ENCODE measurements at regions not wholly inside any gene's neighbourhood (a gene's known extent, or its start where the extent isn't known, plus 50 kb on each side); places are given as distances from the start of the nearest gene placed in this dataset.

- no peaks in the 10 kb centered on the region for H3K9me3 ChIP-seq (ENCODE audit: low read length)
- H3K27ac ChIP-seq (ENCODE audit: low read depth, low read length, poor library complexity, severe bottlenecking), result no peak overlapping the region
- H3K9me2 ChIP-seq (ENCODE audit: low read depth, low read length), result no peaks in the 10 kb centered on the region
- TF ChIP-seq CTCF (IDR thresholded peaks at IDR 0.05; ENCODE audit: low read length) (no peak), EZH2 (IDR thresholded peaks at IDR 0.05; ENCODE audit: borderline replicate concordance, low read length) (no peak)
- H3K27me3 ChIP-seq (ENCODE audit: insufficient read depth, low read length), result no peaks in the 10 kb centered on the region
- no peaks in the 10 kb centered on the region for H3K36me3 ChIP-seq (ENCODE audit: insufficient read depth, low read length)
- H4K20me1 ChIP-seq (ENCODE audit: insufficient read depth, low read length), result no peaks in the 10 kb centered on the region
- no peak overlapping the region for H2AFZ ChIP-seq (ENCODE audit: low read length)
- H3K4me3 ChIP-seq (ENCODE audit: low read depth, low read length, poor library complexity, severe bottlenecking), result no peak overlapping the region
- H3F3A ChIP-seq (ENCODE audit: insufficient read depth, low read length), result no peaks in the 10 kb centered on the region
- no peak overlapping the region for H3K9ac ChIP-seq (ENCODE audit: low read length)
- no peaks in the 10 kb centered on the region for H3K4me1 ChIP-seq (ENCODE audit: insufficient read depth, low read length, severe bottlenecking)
- H3K79me2 ChIP-seq (ENCODE audit: insufficient read depth, low read length), result no peaks in the 10 kb centered on the region
- H3K4me2 ChIP-seq (ENCODE audit: low read length), result no peak overlapping the region
These were observed 1711.7 kb downstream of the TP53TG3F start for GRCh38 chr16:35171106-35171505.

DNA sequence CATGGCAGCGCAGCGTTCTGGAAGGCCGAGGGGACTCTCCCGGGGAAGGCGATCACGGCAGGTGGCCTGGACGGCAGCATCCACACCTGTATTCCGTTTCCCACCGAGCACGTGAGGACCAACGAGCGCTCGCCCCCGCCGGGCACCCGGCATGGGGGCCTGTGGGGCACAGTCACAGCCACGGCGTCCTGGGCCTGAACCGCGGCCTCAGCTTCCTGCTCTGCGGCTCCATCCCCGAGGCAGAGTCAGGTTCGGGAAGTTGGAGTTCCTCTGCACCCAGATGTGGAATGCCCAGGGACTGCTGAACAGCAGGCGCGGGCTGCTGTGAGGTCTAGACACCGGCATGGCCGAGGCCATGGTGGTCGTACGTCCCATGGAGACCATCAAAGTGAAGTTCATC, 1713.9 kb downstream of the TP53TG3F start:
- H3K4me3 ChIP-seq (ENCODE audit: low read depth, low read length, poor library complexity, severe bottlenecking), result no peak overlapping the region
- no peaks in the 10 kb centered on the region for H3F3A ChIP-seq (ENCODE audit: insufficient read depth, low read length)
- no peaks in the 10 kb centered on the region for H3K79me2 ChIP-seq (ENCODE audit: insufficient read depth, low read length)
- H3K27me3 ChIP-seq (ENCODE audit: insufficient read depth, low read length), result no peaks in the 10 kb centered on the region
- no peak overlapping the region for H2AFZ ChIP-seq (ENCODE audit: low read length)
- H3K36me3 ChIP-seq (ENCODE audit: insufficient read depth, low read length), result no peaks in the 10 kb centered on the region
- H3K4me2 ChIP-seq (ENCODE audit: low read length), result no peak overlapping the region
- H3K27ac ChIP-seq (ENCODE audit: low read depth, low read length, poor library complexity, severe bottlenecking), result no peak overlapping the region
- TF ChIP-seq CTCF (IDR thresholded peaks at IDR 0.05; ENCODE audit: low read length), result no peak
- no peak for TF ChIP-seq EZH2 (IDR thresholded peaks at IDR 0.05; ENCODE audit: borderline replicate concordance, low read length)
- H3K9me2 ChIP-seq (ENCODE audit: low read depth, low read length), result no peaks in the 10 kb centered on the region
- no peaks in the 10 kb centered on the region for H3K4me1 ChIP-seq (ENCODE audit: insufficient read depth, low read length, severe bottlenecking)
- no peak overlapping the region for H3K9ac ChIP-seq (ENCODE audit: low read length)
- no peaks in the 10 kb centered on the region for H3K9me3 ChIP-seq (ENCODE audit: low read length)
- no peaks in the 10 kb centered on the region for H4K20me1 ChIP-seq (ENCODE audit: insufficient read depth, low read length)

DNA sequence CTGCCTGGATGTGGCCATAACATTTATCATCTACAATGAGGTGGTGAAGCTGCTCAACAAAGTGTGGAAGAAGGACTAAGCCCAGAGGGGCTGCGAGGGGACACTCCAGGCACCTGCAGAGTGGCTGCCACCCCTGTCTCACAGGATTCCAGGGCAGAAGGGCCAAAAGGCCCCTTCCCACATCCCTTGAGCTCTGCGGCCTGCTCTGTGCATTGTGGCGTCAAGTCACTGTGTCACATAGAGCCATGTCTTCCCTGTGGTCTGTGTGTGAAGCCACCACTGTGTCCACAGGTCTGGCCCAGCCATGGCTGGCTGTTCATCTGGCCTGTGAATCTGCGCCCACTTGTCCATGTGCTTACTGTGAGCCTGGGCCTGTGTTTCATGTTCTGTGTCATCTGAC, 1714.6 kb downstream of the TP53TG3F start:
- no peak overlapping the region for H3K4me2 ChIP-seq (ENCODE audit: low read length)
- H3K9me3 ChIP-seq (ENCODE audit: low read length), result no peaks in the 10 kb centered on the region
- H3F3A ChIP-seq (ENCODE audit: insufficient read depth, low read length), result no peaks in the 10 kb centered on the region
- H3K4me3 ChIP-seq (ENCODE audit: low read depth, low read length, poor library complexity, severe bottlenecking), result no peak overlapping the region
- no peaks in the 10 kb centered on the region for H3K4me1 ChIP-seq (ENCODE audit: insufficient read depth, low read length, severe bottlenecking)
- TF ChIP-seq EZH2 (IDR thresholded peaks at IDR 0.05; ENCODE audit: borderline replicate concordance, low read length), result no peak
- TF ChIP-seq CTCF (IDR thresholded peaks at IDR 0.05; ENCODE audit: low read length), result no peak
- H3K36me3 ChIP-seq (ENCODE audit: insufficient read depth, low read length), result no peaks in the 10 kb centered on the region
- H3K79me2 ChIP-seq (ENCODE audit: insufficient read depth, low read length), result no peaks in the 10 kb centered on the region
- H2AFZ ChIP-seq (ENCODE audit: low read length), result no peak overlapping the region
- H3K9ac ChIP-seq (ENCODE audit: low read length), result no peak overlapping the region
- H3K27me3 ChIP-seq (ENCODE audit: insufficient read depth, low read length), result no peaks in the 10 kb centered on the region
- H4K20me1 ChIP-seq (ENCODE audit: insufficient read depth, low read length), result no peaks in the 10 kb centered on the region
- H3K27ac ChIP-seq (ENCODE audit: low read depth, low read length, poor library complexity, severe bottlenecking), result no peak overlapping the region
- H3K9me2 ChIP-seq (ENCODE audit: low read depth, low read length), result no peaks in the 10 kb centered on the region

All from OCI-LY1 (cell line).